Subcutaneous abdominal adipose tissue (tissue), 5 donors: ENCODE measurements at regions not wholly inside any gene's neighbourhood (a gene's known extent, or its start where the extent isn't known, plus 50 kb on each side); places are given as distances from the start of the nearest gene placed in this dataset.

Experiments
- H3K27ac ChIP-seq: one replicate; pipeline ENCODE4 v1.7.0; 2013; ENCODE audit warnings: low read depth, mild to moderate bottlenecking, inconsistent platforms, low read length, moderate library complexity
- H3K27me3 ChIP-seq, 5 donors: one replicate each; pipeline ENCODE4 v1.7.0; 2013; ENCODE audit warnings: low read length in 5 of 5, inconsistent platforms in 1 of 5; ENCODE audit not compliant: control insufficient read depth in 5 of 5, insufficient read depth in 4 of 5
- H3K36me3 ChIP-seq, 5 donors: one replicate each; pipeline ENCODE4 v1.7.0; 2013; ENCODE audit warnings: low read length in 5 of 5; ENCODE audit not compliant: control insufficient read depth in 5 of 5, insufficient read depth in 5 of 5
- H3K4me1 ChIP-seq, 5 donors: one replicate each; pipeline ENCODE4 v1.7.0; 2013; ENCODE audit warnings: low read length in 5 of 5, mild to moderate bottlenecking in 3 of 5, moderate library complexity in 1 of 5; ENCODE audit not compliant: control insufficient read depth in 5 of 5, insufficient read depth in 5 of 5
- H3K4me3 ChIP-seq, 5 donors: one replicate each; pipeline ENCODE4 v1.7.0; 2013; ENCODE audit warnings: low read length in 5 of 5, low read depth in 1 of 5
- H3K9ac ChIP-seq, 5 donors: one replicate each; pipeline ENCODE4 v1.7.0; 2013; ENCODE audit warnings: low read length in 5 of 5, mild to moderate bottlenecking in 4 of 5, moderate library complexity in 3 of 5
- H3K9me3 ChIP-seq, 5 donors: one replicate each; pipeline ENCODE4 v1.7.0; 2013; ENCODE audit warnings: low read length in 5 of 5; ENCODE audit not compliant: control insufficient read depth in 5 of 5
- donor health status: healthy.
- donor health status: healthy.
- donor health status: healthy.
- donor health status: healthy.
- donor health status: healthy.

GRCh38 chr5:89374144-89374784 is 491.3 kb upstream of the MEF2C start:
- Histone ChIP-seq H3K4me1 (peaks cover 0 to 5% (median 0%) of the 10 kb centered on the region in 5 donors), H3K27ac (no peak overlapping the region), H3K9me3 (peaks cover 0 to 7% (median 0%) of the 10 kb centered on the region in 5 donors), H3K9ac (no peak overlapping the region), H3K27me3 (no peaks in the 10 kb centered on the region), H3K4me3 (no peak overlapping the region), H3K36me3 (no peaks in the 10 kb centered on the region)

- Histone ChIP-seq H3K27ac (no peak overlapping the region), H3K36me3 (no peaks in the 10 kb centered on the region), H3K4me1 (no peaks in the 10 kb centered on the region), H3K27me3 (no peaks in the 10 kb centered on the region), H3K4me3 (no peak overlapping the region), H3K9me3 (peaks cover 0 to 7% (median 0%) of the 10 kb centered on the region in 5 donors), H3K9ac (no peak overlapping the region)
Observed at GRCh38 chr5:89372176-89372575, 489.2 kb upstream of the MEF2C start.

- no peaks in the 10 kb centered on the region for H3K27me3 ChIP-seq
- no peaks in the 10 kb centered on the region for H3K36me3 ChIP-seq
- peaks cover 0 to 7% (median 0%) of the 10 kb centered on the region in 5 donors for H3K9me3 ChIP-seq
- H3K4me1 ChIP-seq = no peaks in the 10 kb centered on the region
- H3K9ac ChIP-seq = no peak overlapping the region
- no peak overlapping the region for H3K4me3 ChIP-seq
- no peak overlapping the region for H3K27ac ChIP-seq
Observed at GRCh38 chr5:89371646-89372045, 488.7 kb upstream of the MEF2C start.

GRCh38 chr5:89359046-89359445 is 476.1 kb upstream of the MEF2C start:
- Histone ChIP-seq H3K27me3 (no peaks in the 10 kb centered on the region), H3K36me3 (no peaks in the 10 kb centered on the region), H3K9me3 (no peaks in the 10 kb centered on the region), H3K4me3 (no peak overlapping the region), H3K4me1 (no peaks in the 10 kb centered on the region), H3K9ac (no peak overlapping the region), H3K27ac (no peak overlapping the region)

- H3K4me1 ChIP-seq = no peaks in the 10 kb centered on the region
- H3K36me3 ChIP-seq = no peaks in the 10 kb centered on the region
- H3K27me3 ChIP-seq = no peaks in the 10 kb centered on the region
- no peaks in the 10 kb centered on the region for H3K9me3 ChIP-seq
- no peak overlapping the region for H3K9ac ChIP-seq
- no peak overlapping the region for H3K27ac ChIP-seq
- H3K4me3 ChIP-seq = no peak overlapping the region
Observed at GRCh38 chr5:89353837-89354551, 471.0 kb upstream of the MEF2C start.

- no peak overlapping the region for H3K9ac ChIP-seq
- no peaks in the 10 kb centered on the region for H3K27me3 ChIP-seq
- H3K36me3 ChIP-seq = no peaks in the 10 kb centered on the region
- H3K9me3 ChIP-seq = no peaks in the 10 kb centered on the region
- H3K4me1 ChIP-seq = no peaks in the 10 kb centered on the region
- no peak overlapping the region for H3K4me3 ChIP-seq
- H3K27ac ChIP-seq = no peak overlapping the region
Observed at GRCh38 chr5:89351975-89352374, 469.0 kb upstream of the MEF2C start.

GRCh38 chr5:89351222-89351621 is 468.2 kb upstream of the MEF2C start:
- Histone ChIP-seq H3K4me3 (no peak overlapping the region), H3K4me1 (no peaks in the 10 kb centered on the region), H3K27ac (no peak overlapping the region), H3K36me3 (no peaks in the 10 kb centered on the region), H3K9ac (no peak overlapping the region), H3K9me3 (no peaks in the 10 kb centered on the region), H3K27me3 (no peaks in the 10 kb centered on the region)

- H3K36me3 ChIP-seq = no peaks in the 10 kb centered on the region
- H3K4me1 ChIP-seq = no peaks in the 10 kb centered on the region
- H3K4me3 ChIP-seq = no peak overlapping the region
- H3K27me3 ChIP-seq = no peaks in the 10 kb centered on the region
- H3K9me3 ChIP-seq = no peaks in the 10 kb centered on the region
- no peak overlapping the region for H3K9ac ChIP-seq
- H3K27ac ChIP-seq = no peak overlapping the region
Observed at GRCh38 chr5:89350684-89351083, 467.7 kb upstream of the MEF2C start.

GRCh38 chr5:89349246-89349980 is 466.4 kb upstream of the MEF2C start:
- no peak overlapping the region for H3K27ac ChIP-seq
- no peak overlapping the region for H3K4me3 ChIP-seq
- no peaks in the 10 kb centered on the region for H3K27me3 ChIP-seq

GRCh38 chr5:89346573-89346972 is 463.6 kb upstream of the MEF2C start:
- no peaks in the 10 kb centered on the region for H3K36me3 ChIP-seq
- no peaks in the 10 kb centered on the region for H3K27me3 ChIP-seq
- no peaks in the 10 kb centered on the region for H3K4me1 ChIP-seq
- H3K9me3 ChIP-seq = no peaks in the 10 kb centered on the region
- no peak overlapping the region for H3K9ac ChIP-seq
- no peak overlapping the region for H3K27ac ChIP-seq
- H3K4me3 ChIP-seq = no peak overlapping the region

More at GRCh38 chr5:89349246-89349980, 466.4 kb upstream of the MEF2C start:
- Histone ChIP-seq H3K9ac (no peak overlapping the region), H3K36me3 (no peaks in the 10 kb centered on the region), H3K4me1 (no peaks in the 10 kb centered on the region), H3K9me3 (no peaks in the 10 kb centered on the region)
